Pulmonary artery endothelial cell (primary cell): ENCODE measurements at regions not wholly inside any gene's neighbourhood (a gene's known extent, or its start where the extent isn't known, plus 50 kb on each side); places are given as distances from the start of the nearest gene placed in this dataset.

Source experiments
- DNase-seq: peaks from one replicate; pipeline ENCODE4 v3.0.0-alpha.2; 2011; ENCODE audit warnings: low read depth, low spot score

- DNase-seq: no peak
Measured at GRCh38 chr11:33558097-33558496, 142.5 kb downstream of the C11orf91 start.

DNA sequence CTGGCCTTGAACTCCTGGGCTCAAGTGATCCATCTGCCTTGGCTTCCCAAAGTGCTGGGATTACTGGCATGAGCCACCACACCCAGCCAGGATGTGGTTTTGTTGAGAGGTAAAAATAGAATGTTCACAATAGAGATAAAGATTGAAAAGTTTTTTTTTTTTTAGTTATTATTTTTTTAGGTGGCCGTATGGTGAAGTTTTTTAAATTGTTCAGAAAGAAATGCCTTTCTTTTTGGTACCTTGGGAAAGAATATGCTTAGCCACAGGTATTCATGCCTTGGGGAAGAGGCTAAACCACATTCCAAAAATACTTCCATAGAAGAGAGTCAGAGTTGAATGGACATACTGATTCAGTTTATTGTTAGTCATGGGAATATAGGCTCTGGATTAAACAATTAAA, 143.4 kb downstream of the C11orf91 start:
- DNase-seq: no peak

DNA sequence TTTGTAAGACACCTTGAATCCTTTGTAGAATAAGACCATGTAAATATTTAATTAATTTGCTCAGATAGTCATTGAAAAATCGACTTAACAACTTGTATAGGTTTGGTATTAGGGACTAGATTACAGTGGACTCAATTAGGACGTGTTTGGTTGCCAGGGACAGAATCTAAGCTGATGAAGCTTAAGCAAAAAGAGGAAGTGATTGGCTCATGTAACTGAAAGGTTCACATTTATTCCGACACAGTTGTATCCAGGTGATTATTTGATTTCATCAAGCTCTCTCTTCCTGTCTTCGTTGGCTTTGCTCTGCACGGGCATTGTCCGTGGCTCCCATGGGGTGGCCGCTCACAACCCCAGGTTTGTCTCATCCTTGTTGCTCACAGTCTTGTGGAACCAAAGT, 146.4 kb downstream of the C11orf91 start:
- no peak for DNase-seq

- DNase-seq: no peak
Measured at GRCh38 chr11:33553486-33553885, 147.1 kb downstream of the C11orf91 start.

DNA sequence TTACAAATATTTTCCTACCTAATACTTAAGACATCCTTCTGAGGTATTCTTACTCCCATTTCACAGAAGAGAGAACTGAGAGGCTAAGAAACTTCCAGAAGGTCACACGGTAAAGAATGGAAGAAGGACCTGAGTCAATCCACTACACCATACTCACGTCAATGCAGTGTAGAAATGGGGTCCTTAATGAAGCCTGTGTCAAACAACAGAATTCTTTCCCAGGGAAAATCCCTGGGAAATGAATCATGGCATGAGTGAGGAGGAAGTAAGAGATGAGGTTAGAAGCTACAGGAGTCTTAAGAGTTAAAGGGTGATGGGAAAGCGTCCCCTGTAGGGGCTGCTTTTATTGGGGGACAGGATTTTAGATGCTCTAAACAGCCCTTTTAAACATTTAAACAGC, 147.9 kb downstream of the C11orf91 start:
- peak; percentile 27 for DNase-seq

GRCh38 chr11:33551051-33551450, 149.6 kb downstream of the C11orf91 start:
- no peak for DNase-seq

- DNase-seq: no peak
Measured at GRCh38 chr11:33549483-33549882, 151.1 kb downstream of the C11orf91 start.

GRCh38 chr11:33545931-33546330, 154.7 kb downstream of the C11orf91 start:
- DNase-seq: no peak

DNA sequence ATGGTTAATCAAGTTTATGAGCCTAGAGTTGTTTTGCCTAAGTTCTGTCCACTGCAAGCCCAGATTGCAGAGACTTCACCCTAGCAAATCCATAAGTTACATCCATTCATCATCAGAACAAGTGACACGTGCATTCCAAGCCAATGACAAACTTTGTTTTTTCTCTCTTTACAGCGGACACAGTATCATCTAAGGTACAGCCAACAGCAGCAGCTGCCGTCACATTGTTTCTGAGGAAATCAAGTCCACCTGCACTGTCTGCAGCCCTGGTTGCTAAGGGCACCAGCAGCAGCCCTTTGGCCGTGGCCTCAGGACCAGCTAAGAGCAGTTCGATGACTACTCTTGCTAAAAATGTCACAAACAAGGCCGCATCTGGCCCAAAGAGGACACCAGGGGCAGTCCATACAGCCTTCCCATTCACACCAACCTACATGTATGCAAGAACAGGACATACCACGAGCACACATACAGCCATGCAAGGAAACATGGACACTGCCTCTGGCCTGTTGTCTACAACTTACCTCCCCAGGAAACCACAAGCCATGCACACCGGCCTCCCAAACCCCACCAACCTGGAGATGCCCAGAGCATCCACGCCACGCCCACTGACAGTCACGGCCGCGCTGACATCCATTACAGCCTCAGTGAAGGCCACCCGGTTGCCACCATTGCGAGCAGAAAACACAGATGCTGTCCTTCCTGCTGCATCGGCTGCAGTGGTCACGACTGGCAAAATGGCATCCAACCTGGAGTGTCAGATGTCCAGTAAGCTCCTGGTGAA, 155.8 kb downstream of the C11orf91 start:
- no peak for DNase-seq

DNA sequence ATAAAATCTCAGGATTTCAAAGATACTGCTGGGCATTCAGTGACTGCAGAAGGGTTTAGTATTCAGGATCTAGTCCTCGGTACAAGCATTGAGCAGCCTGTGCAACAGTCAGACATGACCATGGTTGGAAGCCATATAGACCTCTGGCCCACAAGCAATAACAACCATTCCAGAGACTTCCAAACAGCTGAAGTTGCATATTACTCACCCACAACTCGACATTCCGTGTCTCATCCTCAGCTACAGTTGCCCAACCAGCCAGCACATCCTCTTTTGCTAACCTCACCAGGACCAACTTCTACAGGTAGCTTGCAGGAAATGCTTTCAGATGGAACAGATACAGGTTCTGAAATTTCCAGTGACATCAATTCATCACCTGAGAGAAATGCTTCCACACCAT, 156.8 kb downstream of the C11orf91 start:
- DNase-seq: no peak

- peak; percentile 17 for DNase-seq
Measured at GRCh38 chr11:33542921-33543320, 157.7 kb downstream of the C11orf91 start.

DNA sequence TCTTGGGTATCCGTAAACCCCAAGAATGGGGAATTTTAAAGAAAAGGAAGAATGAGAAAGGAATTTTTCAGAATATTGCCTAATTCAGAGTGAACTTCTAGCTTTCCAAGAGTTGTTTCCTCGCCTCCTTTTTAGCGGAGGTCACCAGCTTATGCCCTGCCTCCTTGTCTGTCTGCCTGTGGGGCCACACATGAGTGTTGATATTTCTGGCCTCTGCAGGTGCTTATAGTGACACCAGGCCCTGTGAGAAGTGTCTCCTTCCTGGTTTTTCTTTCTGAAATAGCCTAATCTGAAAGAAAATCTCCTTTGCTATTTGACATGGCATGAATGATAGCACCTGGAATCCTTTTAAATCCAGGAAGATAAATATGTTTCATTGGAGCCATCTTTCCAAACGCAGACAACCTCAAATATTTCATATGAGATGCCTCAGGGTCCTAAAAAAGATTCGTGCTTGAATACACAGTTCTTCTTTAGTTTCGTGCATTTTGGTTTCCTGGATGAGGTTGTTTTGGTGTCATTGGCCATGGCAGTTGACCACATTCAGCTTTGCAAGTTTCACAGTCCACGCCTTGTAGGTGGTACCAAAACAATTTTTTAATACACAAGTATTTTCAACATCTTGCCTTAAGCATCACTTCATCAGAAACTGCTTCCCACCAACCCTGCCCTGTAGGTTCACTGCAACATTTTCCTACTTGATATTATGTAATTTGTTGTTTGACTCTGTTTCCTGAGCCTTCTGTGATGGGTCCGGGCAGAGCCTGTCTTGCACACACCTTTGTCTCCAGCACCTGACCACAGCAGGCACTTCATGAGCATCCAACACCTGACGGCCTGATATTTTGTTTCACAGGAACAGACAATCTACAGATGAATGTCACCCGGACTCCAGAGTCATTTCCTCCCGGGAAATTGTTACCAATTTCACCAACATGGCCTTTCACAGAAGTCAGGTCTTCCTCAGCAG, 159.4 kb downstream of the C11orf91 start:
- DNase-seq: no peak

DNA sequence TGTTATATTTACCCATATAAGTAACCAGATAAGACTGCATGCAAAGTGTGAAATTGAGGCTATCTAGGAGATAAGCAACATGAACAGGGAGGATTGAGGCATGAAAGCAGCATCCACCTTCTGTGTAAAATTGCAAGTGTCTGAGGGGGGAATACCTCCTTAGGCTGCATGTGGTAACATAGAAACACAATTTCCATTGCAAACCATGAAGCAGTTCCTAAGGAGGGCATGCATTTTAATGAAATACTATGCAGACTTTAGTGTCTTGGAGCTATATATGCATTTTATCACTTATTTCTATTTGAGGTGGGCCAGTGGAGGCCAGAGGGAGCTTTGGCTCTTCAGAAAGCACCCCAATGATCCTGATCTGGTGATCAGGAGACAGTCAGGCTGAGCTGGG, 160.2 kb downstream of the C11orf91 start:
- DNase-seq: no peak

DNA sequence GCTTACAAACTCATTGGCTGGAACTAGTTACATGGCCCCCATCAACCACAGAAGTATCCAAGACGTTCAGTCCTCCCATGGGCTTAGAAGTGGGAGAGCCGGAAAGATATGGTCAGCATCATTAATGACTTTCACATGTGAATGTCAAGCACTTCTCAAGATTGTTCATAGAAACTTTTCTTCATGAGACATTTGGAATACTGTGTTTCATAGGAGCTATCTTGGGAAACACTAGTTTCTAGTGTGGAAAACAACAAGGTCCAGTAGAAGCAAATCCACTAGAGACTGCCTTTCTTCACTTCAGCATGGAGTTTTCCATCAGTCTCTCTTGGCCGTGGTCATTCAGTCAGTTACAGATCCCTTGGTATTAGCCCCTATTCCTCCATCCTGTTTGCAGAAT, 160.9 kb downstream of the C11orf91 start:
- DNase-seq: no peak

DNA sequence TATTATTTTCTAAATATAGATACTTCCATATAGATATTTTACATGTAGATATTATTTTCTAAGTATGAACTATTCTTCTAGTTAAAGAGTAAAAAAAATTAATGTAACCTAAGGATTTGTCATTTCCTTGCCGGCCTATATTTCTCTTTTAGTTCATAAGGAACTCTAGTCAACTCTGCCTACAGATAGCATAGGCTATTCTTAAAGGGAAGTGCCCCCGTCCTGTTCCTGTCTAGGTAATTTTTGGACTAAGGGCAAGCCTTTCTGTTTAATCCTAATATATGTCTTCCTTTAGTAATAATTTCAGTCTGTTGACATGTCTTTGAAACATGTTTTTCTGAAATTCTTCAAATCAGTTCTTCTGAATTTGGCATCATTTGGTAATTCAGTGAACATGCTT, 161.9 kb downstream of the C11orf91 start:
- no peak for DNase-seq

GRCh38 chr11:33536178-33536577, 164.4 kb downstream of the C11orf91 start:
- no peak for DNase-seq

- DNase-seq: no peak
Measured at GRCh38 chr11:33534575-33534974, 166.1 kb downstream of the C11orf91 start.

- no peak for DNase-seq
Measured at GRCh38 chr11:33533386-33534052, 167.1 kb downstream of the C11orf91 start.

- DNase-seq: no peak
Measured at GRCh38 chr11:33532720-33533385, 167.8 kb downstream of the C11orf91 start.

DNA sequence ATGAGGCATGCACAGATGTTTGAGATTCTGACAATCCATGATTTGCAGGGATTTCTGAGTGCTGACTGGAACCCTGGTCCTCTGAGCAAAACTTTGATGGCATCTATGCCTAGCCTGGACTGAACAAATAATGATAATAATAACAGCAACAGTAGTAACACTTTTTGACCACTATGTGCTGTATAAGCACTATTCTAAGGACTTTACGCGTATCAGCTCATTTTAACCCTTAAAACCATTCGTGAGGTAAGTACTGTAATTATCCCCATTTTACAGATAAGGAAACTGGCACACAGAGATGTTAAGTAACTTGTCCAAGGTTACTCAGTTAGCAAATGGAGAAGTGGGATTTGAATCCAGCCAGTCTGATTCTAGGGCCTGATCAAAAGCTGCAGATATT, 168.4 kb downstream of the C11orf91 start:
- no peak for DNase-seq

- no peak for DNase-seq
Measured at GRCh38 chr11:33531743-33532181, 168.9 kb downstream of the C11orf91 start.
